ENCODE measurements at regions not wholly inside any gene's neighbourhood (a gene's known extent, or its start where the extent isn't known, plus 50 kb on each side); places are given as distances from the start of the nearest gene placed in this dataset.
"Not testable (repeated sequence)": the region's sequence is repeated elsewhere in the genome, so short reads cannot be mapped to it uniquely, and the experiment has no call there.

DNA sequence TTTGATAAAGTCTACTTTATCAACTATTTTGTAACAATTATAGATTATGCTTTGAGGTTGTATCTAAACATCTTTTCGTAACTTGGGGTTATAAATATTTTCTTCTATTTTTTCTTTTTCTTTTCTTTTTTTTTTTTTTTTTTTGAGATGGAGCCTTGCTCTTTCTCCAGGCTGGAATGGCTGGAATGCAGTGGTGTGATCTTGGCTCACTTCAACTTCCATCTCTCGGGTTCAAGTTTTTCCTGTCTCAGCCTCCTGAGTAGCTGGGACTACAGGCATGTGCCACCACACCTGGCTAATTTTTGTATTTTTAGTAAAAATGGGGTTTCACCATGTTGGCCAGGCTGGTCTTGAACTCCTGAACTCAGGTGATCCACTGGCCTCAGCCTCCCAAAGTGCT is 108.8 kb downstream of the CDC14C start:
- TF ChIP-seq EP300, POLR2A (IDR thresholded peaks at IDR 0.05): not testable (repeated sequence)
- TF ChIP-seq, protein P1, sequence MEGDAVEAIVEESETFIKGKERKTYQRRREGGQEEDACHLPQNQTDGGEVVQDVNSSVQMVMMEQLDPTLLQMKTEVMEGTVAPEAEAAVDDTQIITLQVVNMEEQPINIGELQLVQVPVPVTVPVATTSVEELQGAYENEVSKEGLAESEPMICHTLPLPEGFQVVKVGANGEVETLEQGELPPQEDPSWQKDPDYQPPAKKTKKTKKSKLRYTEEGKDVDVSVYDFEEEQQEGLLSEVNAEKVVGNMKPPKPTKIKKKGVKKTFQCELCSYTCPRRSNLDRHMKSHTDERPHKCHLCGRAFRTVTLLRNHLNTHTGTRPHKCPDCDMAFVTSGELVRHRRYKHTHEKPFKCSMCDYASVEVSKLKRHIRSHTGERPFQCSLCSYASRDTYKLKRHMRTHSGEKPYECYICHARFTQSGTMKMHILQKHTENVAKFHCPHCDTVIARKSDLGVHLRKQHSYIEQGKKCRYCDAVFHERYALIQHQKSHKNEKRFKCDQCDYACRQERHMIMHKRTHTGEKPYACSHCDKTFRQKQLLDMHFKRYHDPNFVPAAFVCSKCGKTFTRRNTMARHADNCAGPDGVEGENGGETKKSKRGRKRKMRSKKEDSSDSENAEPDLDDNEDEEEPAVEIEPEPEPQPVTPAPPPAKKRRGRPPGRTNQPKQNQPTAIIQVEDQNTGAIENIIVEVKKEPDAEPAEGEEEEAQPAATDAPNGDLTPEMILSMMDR (IDR thresholded peaks at IDR 0.05) = not testable (repeated sequence)
